Osteocyte (in vitro differentiated cells): ENCODE measurements at regions not wholly inside any gene's neighbourhood (a gene's known extent, or its start where the extent isn't known, plus 50 kb on each side); places are given as distances from the start of the nearest gene placed in this dataset.

Experiments used
- DNase-seq: peaks from one replicate; pipeline ENCODE4 v3.0.0; 2021; ENCODE audit warnings: mixed read lengths; ENCODE audit not compliant: unreplicated experiment; ENCODE audit errors: extremely low spot score
- H3K27ac Mint-ChIP-seq: one replicate; pipeline ENCODE4 v1.8.0; 2021; ENCODE audit warnings: mild to moderate bottlenecking, mixed read lengths; ENCODE audit not compliant: unreplicated experiment
- H3K27me3 Mint-ChIP-seq: one replicate; pipeline ENCODE4 v1.8.0; 2021; ENCODE audit warnings: mixed read lengths; ENCODE audit not compliant: unreplicated experiment
- H3K36me3 Mint-ChIP-seq: one replicate; pipeline ENCODE4 v1.8.0; 2021; ENCODE audit warnings: mixed read lengths; ENCODE audit not compliant: unreplicated experiment
- H3K4me1 Mint-ChIP-seq: one replicate; pipeline ENCODE4 v1.8.0; 2021; ENCODE audit warnings: mixed read lengths; ENCODE audit not compliant: unreplicated experiment
- H3K4me3 Mint-ChIP-seq: one replicate; pipeline ENCODE4 v1.8.0; 2021; ENCODE audit warnings: mild to moderate bottlenecking, moderate library complexity, mixed read lengths; ENCODE audit not compliant: unreplicated experiment
- H3K9me3 Mint-ChIP-seq: one replicate; pipeline ENCODE4 v1.8.0; 2021; ENCODE audit warnings: mixed read lengths; ENCODE audit not compliant: unreplicated experiment
- CTCF ChIP-seq: fragments of 200-600 bp; sonication (generic); IDR thresholded peaks from 2 replicates; pipeline ENCODE4 v1.5.0; 2021; ENCODE audit warnings: antibody characterized with exemption, mild to moderate bottlenecking, moderate library complexity

DNA sequence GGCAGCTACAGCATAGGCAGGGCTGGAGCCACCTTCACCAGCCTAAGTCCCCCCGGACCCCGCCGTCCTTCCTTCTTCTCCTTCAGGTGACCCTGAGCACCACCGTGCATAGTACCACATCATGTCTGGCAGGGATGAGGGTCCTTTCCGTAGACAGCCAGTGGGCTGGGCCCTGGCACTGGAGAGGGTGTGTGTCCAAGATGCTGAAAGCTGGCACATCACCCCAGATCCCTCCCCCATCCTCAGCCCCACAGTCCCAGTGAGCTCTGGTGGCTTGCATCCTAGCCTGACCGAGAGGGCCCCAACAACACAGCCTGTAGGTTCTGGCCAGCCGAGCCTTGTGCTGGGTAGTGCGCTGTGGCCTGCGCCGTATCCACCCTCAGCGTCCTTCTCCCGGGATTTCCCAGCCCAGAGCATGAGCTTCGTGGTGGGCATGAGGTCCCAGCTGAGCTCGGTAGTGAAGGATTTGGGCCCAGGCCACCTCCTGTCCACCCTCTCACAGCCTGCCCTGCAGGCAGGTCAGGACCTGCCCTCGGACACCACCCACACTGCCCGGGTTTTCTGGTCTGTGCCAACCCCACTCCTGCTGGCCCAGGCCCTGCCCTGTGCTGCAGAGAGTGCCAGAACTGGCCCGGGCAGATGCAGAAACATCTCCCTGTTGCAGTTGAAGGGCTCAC is 1124.3 kb downstream of the BRD1 start:
- Mint-ChIP-seq H3K36me3 (no peaks in the 10 kb centered on the region), H3K9me3 (no peaks in the 10 kb centered on the region), H3K4me1 (no peaks in the 10 kb centered on the region), H3K4me3 (no peak overlapping the region), H3K27ac (no peak overlapping the region), H3K27me3 (no peaks in the 10 kb centered on the region)
- DNase-seq, result no peak
- TF ChIP-seq CTCF, result no peak

DNA sequence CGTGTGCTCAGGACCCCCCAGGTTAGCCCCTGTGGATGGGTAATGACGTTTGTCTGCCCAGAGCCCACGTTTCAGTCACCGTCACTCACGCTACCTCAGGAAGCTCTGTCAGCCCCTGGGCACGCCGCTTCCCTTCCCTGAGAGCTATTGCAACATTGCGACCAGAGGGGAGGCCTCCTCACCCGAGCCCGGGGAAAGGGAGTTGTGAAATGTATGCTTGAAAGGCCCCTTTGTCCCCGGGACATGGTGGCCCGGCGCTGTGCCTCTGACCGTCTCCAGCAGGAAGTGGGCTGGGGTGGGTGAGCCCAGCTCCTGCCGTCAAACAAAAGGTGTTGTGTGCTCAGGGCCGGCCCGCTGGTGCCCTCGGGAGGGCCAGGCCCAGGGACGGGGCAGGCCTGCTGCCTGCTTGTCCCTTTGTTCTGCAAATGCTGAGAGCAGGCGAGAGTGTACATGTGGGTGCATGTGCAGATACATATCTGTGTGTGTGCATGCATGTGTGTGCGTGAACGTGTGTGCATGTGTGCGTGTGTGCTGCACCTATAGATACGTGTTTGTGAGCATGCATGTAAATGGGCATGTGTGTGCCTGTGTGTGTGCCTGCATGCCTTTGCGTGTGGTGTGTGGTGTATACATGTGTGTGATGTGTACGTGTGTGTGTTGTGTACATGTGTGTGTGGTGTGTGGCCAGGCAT is 1125.0 kb downstream of the BRD1 start:
- H3K27me3 Mint-ChIP-seq, result no peaks in the 10 kb centered on the region
- TF ChIP-seq CTCF, result no peak
- no peak overlapping the region for H3K4me3 Mint-ChIP-seq
- H3K9me3 Mint-ChIP-seq, result no peaks in the 10 kb centered on the region
- no peak overlapping the region for H3K27ac Mint-ChIP-seq
- H3K4me1 Mint-ChIP-seq, result no peaks in the 10 kb centered on the region
- no peaks in the 10 kb centered on the region for H3K36me3 Mint-ChIP-seq
- no peak for DNase-seq

- DNase-seq, result no peak
- Mint-ChIP-seq H3K27ac (no peak overlapping the region), H3K36me3 (no peaks in the 10 kb centered on the region), H3K27me3 (no peaks in the 10 kb centered on the region), H3K4me1 (no peaks in the 10 kb centered on the region), H3K9me3 (no peaks in the 10 kb centered on the region), H3K4me3 (no peak overlapping the region)
- TF ChIP-seq CTCF, result no peak
These were observed 1126.2 kb downstream of the BRD1 start for GRCh38 chr22:48701296-48702030.

GRCh38 chr22:48700566-48701295 is 1126.9 kb downstream of the BRD1 start:
- no peak overlapping the region for H3K27ac Mint-ChIP-seq
- H3K4me1 Mint-ChIP-seq, result no peaks in the 10 kb centered on the region
- H3K9me3 Mint-ChIP-seq, result no peaks in the 10 kb centered on the region
- no peak overlapping the region for H3K4me3 Mint-ChIP-seq
- DNase-seq, result no peak
- no peak for TF ChIP-seq CTCF
- H3K36me3 Mint-ChIP-seq, result no peaks in the 10 kb centered on the region
- H3K27me3 Mint-ChIP-seq, result no peaks in the 10 kb centered on the region
